OCI-LY7 (cell line): ENCODE measurements at regions not wholly inside any gene's neighbourhood (a gene's known extent, or its start where the extent isn't known, plus 50 kb on each side); places are given as distances from the start of the nearest gene placed in this dataset.

ENCODE experiments used
- BruUV-seq: library from RNA; stranded (reverse); fragments of 400-500 nt; replicated peaks from 2 replicates; lab custom pipeline; 2021; lab: Mats Ljungman, UMichigan
- CTCF ChIA-PET: fragments of 300-600 bp; sonication (Branson Sonifier 250); formaldehyde crosslinking; loops from one replicate; lab custom pipeline; 2022; ENCODE audit warnings: antibody characterized with exemption; ENCODE audit not compliant: unreplicated experiment; lab: Charles Lee
- POLR2A ChIA-PET: fragments of 300-600 bp; sonication (Branson Sonifier 250); formaldehyde crosslinking; loops from one replicate; lab custom pipeline; 2022; ENCODE audit warnings: antibody characterized with exemption; lab: Charles Lee
- DNase-seq: peaks from one replicate; pipeline ENCODE4 v3.0.0-alpha.2; 2015; ENCODE audit warnings: low spot score
- H2AFZ ChIP-seq: fragments of 200-600 bp; sonication (generic), shearing (Covaris generic); 2 replicates; pipeline ENCODE4 v1.6.1; 2014; ENCODE audit warnings: mild to moderate bottlenecking, antibody characterized with exemption, low read length, moderate library complexity
- H3K27ac ChIP-seq: fragments of 200-600 bp; sonication (generic); 2 replicates; pipeline ENCODE4 v1.5.1; 2014; ENCODE audit warnings: mixed run types, low read depth, mild to moderate bottlenecking, moderate library complexity, low read length, inconsistent platforms; ENCODE audit not compliant: poor library complexity, severe bottlenecking
- H3K36me3 ChIP-seq: fragments of 200-600 bp; sonication (generic); 2 replicates; pipeline ENCODE4 v1.6.1; 2014; ENCODE audit warnings: mild to moderate bottlenecking, antibody characterized with exemption, low read length, moderate library complexity, mixed read lengths; ENCODE audit not compliant: insufficient read depth
- H3K4me1 ChIP-seq: fragments of 200-600 bp; sonication (generic); 2 replicates; pipeline ENCODE4 v1.5.1; 2014; ENCODE audit warnings: mild to moderate bottlenecking, low read length; ENCODE audit not compliant: insufficient read depth, poor library complexity, severe bottlenecking
- H3K4me2 ChIP-seq: fragments of 200-600 bp; sonication (generic); 2 replicates; pipeline ENCODE4 v1.6.1; 2014; ENCODE audit warnings: mild to moderate bottlenecking, low read length
- H3K4me3 ChIP-seq: fragments of 200-600 bp; sonication (generic); 2 replicates; pipeline ENCODE4 v1.5.1; 2014; ENCODE audit warnings: mild to moderate bottlenecking, low read depth, low read length; ENCODE audit not compliant: poor library complexity, severe bottlenecking
- H3K79me2 ChIP-seq: fragments of 200-600 bp; sonication (generic); 2 replicates; pipeline ENCODE4 v1.6.1; 2016; ENCODE audit warnings: low read depth, mild to moderate bottlenecking, low read length, moderate library complexity, mixed read lengths; ENCODE audit not compliant: insufficient read depth
- H3K9me2 ChIP-seq: fragments of 200-600 bp; sonication (generic); 2 replicates; pipeline ENCODE4 v1.6.1; 2016; ENCODE audit warnings: mild to moderate bottlenecking, low read length, mixed read lengths; ENCODE audit not compliant: insufficient read depth
- H3K9me3 ChIP-seq: fragments of 200-600 bp; sonication (generic); 2 replicates; pipeline ENCODE4 v1.6.1; 2014; ENCODE audit warnings: mild to moderate bottlenecking, mixed run types, low read length, mixed read lengths
- H4K20me1 ChIP-seq: fragments of 200-600 bp; sonication (generic); 2 replicates; pipeline ENCODE4 v1.6.1; 2014; ENCODE audit warnings: mild to moderate bottlenecking, antibody characterized with exemption, low read length, moderate library complexity, mixed read lengths; ENCODE audit not compliant: insufficient read depth
- CTCF ChIP-seq: fragments of 200-600 bp; sonication (generic); conservative IDR thresholded peaks from 2 replicates; pipeline ENCODE4 v1.5.1; 2014; ENCODE audit warnings: mild to moderate bottlenecking, antibody characterized with exemption, low read length, moderate library complexity, mixed read lengths
- EZH2phosphoT487 ChIP-seq: fragments of 200-600 bp; sonication (generic); IDR thresholded peaks from 2 replicates; pipeline ENCODE4 v1.6.1; 2018; ENCODE audit warnings: low read depth, borderline replicate concordance, mild to moderate bottlenecking, mixed run types, antibody characterized with exemption, low read length, moderate library complexity, mixed read lengths
- intact Hi-C: fragments of 100-400 bp; cut with micrococcal nuclease; formaldehyde crosslinking; loops from one replicate; pipeline ENCODE4 v1.10.0; 2022; ENCODE audit not compliant: unreplicated experiment

- H3K9me3 ChIP-seq: no peaks in the 10 kb centered on the region
- POLR2A ChIA-PET: no interaction called here
- CTCF ChIA-PET: no interaction called here
Observed at GRCh38 chr2:18708203-18708715, 118.9 kb upstream of the NT5C1B start.

GRCh38 chr2:18706001-18706400, 116.6 kb upstream of the NT5C1B start:
- TF ChIP-seq CTCF (no peak), EZH2phosphoT487 (no peak)
- no peak for DNase-seq
- intact Hi-C loops: no loop called here
- Histone ChIP-seq H3K9me2 (no peaks in the 10 kb centered on the region), H3K79me2 (no peaks in the 10 kb centered on the region), H3K9me3 (no peaks in the 10 kb centered on the region), H4K20me1 (no peaks in the 10 kb centered on the region), H3K4me3 (no peak overlapping the region), H3K36me3 (no peaks in the 10 kb centered on the region), H2AFZ (no peak overlapping the region), H3K27ac (no peak overlapping the region), H3K4me1 (no peaks in the 10 kb centered on the region), H3K4me2 (no peak overlapping the region)
- no TSS peak for BruUV-seq
- POLR2A ChIA-PET: interaction anchor here (0.6 kb wide), 1 partner anchor 36 kb away, joined by 3 read pairs; no protein-coding TSS in a partner anchor
- CTCF ChIA-PET: no interaction called here

More at GRCh38 chr2:18708203-18708715, 118.9 kb upstream of the NT5C1B start:
- H3K27ac ChIP-seq: no peak overlapping the region
- no peak overlapping the region for H3K4me3 ChIP-seq
- no TSS peak for BruUV-seq
- no peak overlapping the region for H2AFZ ChIP-seq
- H3K4me2 ChIP-seq: no peak overlapping the region
- H4K20me1 ChIP-seq: no peaks in the 10 kb centered on the region
- no peak for DNase-seq
- intact Hi-C loops: no loop called here
- no peak for TF ChIP-seq CTCF
- no peak for TF ChIP-seq EZH2phosphoT487
- no peaks in the 10 kb centered on the region for H3K4me1 ChIP-seq
- H3K36me3 ChIP-seq: no peaks in the 10 kb centered on the region
- H3K9me2 ChIP-seq: no peaks in the 10 kb centered on the region
- no peaks in the 10 kb centered on the region for H3K79me2 ChIP-seq

- Histone ChIP-seq H3K27ac (no peak overlapping the region), H3K9me3 (no peaks in the 10 kb centered on the region), H3K79me2 (no peaks in the 10 kb centered on the region), H3K4me3 (no peak overlapping the region), H2AFZ (no peak overlapping the region), H3K36me3 (no peaks in the 10 kb centered on the region), H3K4me1 (no peaks in the 10 kb centered on the region), H3K9me2 (no peaks in the 10 kb centered on the region), H3K4me2 (no peak overlapping the region), H4K20me1 (no peaks in the 10 kb centered on the region)
- no TSS peak for BruUV-seq
- CTCF ChIA-PET: no interaction called here
- no peak for DNase-seq
- intact Hi-C loops: no loop called here
- TF ChIP-seq CTCF: no peak
- TF ChIP-seq EZH2phosphoT487: no peak
- POLR2A ChIA-PET: interaction anchor here (0.6 to 1.0 kb wide), 2 partner anchors 133 to 421 kb away, joined by 3 to 4 read pairs; no protein-coding TSS in a partner anchor
Observed at GRCh38 chr2:18704276-18704675, 114.9 kb upstream of the NT5C1B start.
